HFFc6 (cell line): ENCODE measurements at regions not wholly inside any gene's neighbourhood (a gene's known extent, or its start where the extent isn't known, plus 50 kb on each side); places are given as distances from the start of the nearest gene placed in this dataset.

Experiments
- DNase-seq: peaks from one replicate; pipeline ENCODE4 v3.0.0-alpha.2; 2018
- H3K27ac Mint-ChIP-seq: 2 replicates; pipeline ENCODE4 v1.8.0; 2020; ENCODE audit warnings: mild to moderate bottlenecking, mixed read lengths
- H3K27me3 Mint-ChIP-seq: 2 replicates; pipeline ENCODE4 v1.8.0; 2021; ENCODE audit warnings: mild to moderate bottlenecking, moderate library complexity, mixed read lengths; ENCODE audit not compliant: insufficient read depth
- H3K36me3 Mint-ChIP-seq: 2 replicates; pipeline ENCODE4 v1.8.0; 2021; ENCODE audit warnings: low read depth, mixed read lengths
- H3K4me1 Mint-ChIP-seq: 2 replicates; pipeline ENCODE4 v1.8.0; 2020; ENCODE audit warnings: low read depth, mixed read lengths
- H3K4me3 Mint-ChIP-seq: 2 replicates; pipeline ENCODE4 v1.8.0; 2020; ENCODE audit warnings: mild to moderate bottlenecking, moderate library complexity, mixed read lengths
- H3K9me3 Mint-ChIP-seq: 2 replicates; pipeline ENCODE4 v1.8.0; 2020; ENCODE audit warnings: mild to moderate bottlenecking, mixed read lengths
- TF ChIP-seq, protein P1 (sequence below): fragments of 200-600 bp; sonication (generic); IDR thresholded peaks from 2 replicates; pipeline ENCODE4 v1.5.0; 2021; ENCODE audit warnings: antibody characterized with exemption, mild to moderate bottlenecking

DNA sequence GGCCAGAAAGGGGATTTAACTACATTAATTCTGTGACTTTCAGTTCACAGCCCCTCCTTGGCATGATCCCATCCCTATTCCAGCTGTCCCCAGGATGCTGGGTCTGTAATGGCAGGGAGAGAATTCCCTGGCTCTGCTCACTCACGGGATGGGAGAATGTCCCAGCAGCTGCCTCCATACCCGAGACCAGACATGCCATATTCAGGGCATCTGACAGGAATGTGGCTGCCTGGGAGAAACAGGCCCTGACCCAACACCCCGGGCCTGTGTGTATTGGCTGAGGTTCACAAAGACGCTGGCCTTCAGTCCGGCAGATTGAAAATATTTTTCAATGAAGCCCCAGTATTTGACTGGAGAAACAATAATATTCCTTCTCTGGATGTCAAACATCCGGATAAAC is 83.6 kb upstream of the SMAD3 start:
- Mint-ChIP-seq H3K4me3 (no peak overlapping the region), H3K27me3 (peaks cover 31% of the 10 kb centered on the region), H3K36me3 (peaks cover 15% of the 10 kb centered on the region; the same call in 1 of the 2 replicates), H3K9me3 (peaks cover 12% of the 10 kb centered on the region), H3K27ac (no peak overlapping the region), H3K4me1 (peaks cover 12% of the 10 kb centered on the region)
- DNase-seq, result no peak
- TF ChIP-seq, protein P1, sequence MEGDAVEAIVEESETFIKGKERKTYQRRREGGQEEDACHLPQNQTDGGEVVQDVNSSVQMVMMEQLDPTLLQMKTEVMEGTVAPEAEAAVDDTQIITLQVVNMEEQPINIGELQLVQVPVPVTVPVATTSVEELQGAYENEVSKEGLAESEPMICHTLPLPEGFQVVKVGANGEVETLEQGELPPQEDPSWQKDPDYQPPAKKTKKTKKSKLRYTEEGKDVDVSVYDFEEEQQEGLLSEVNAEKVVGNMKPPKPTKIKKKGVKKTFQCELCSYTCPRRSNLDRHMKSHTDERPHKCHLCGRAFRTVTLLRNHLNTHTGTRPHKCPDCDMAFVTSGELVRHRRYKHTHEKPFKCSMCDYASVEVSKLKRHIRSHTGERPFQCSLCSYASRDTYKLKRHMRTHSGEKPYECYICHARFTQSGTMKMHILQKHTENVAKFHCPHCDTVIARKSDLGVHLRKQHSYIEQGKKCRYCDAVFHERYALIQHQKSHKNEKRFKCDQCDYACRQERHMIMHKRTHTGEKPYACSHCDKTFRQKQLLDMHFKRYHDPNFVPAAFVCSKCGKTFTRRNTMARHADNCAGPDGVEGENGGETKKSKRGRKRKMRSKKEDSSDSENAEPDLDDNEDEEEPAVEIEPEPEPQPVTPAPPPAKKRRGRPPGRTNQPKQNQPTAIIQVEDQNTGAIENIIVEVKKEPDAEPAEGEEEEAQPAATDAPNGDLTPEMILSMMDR, result no peak

DNA sequence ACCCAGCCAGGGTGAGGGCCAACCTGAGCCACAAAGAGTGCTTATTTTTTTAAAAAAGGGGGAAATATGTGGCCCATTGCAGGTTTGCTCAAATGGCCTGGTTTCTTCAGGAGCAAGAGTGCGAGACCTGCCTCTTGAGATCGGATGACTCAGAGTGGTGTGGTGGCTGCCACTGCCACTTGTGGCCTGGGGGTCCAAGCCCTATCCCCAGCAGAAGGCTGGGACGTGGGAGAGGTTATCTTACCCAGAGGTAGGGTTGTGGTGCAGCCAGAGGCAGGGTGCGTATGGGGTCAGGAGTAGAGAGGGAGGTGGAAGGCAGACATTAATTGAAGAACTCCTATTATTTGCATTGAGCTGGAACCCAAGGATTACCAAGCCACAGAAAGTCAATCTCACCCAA is 83.2 kb upstream of the SMAD3 start:
- peaks cover 15% of the 10 kb centered on the region; the same call in 1 of the 2 replicates for H3K36me3 Mint-ChIP-seq
- H3K27me3 Mint-ChIP-seq, result peaks cover 36% of the 10 kb centered on the region
- peaks cover 12% of the 10 kb centered on the region for H3K4me1 Mint-ChIP-seq
- no peak overlapping the region for H3K27ac Mint-ChIP-seq
- TF ChIP-seq, protein P1, result no peak
- peaks cover 12% of the 10 kb centered on the region for H3K9me3 Mint-ChIP-seq
- no peak for DNase-seq
- no peak overlapping the region for H3K4me3 Mint-ChIP-seq

DNA sequence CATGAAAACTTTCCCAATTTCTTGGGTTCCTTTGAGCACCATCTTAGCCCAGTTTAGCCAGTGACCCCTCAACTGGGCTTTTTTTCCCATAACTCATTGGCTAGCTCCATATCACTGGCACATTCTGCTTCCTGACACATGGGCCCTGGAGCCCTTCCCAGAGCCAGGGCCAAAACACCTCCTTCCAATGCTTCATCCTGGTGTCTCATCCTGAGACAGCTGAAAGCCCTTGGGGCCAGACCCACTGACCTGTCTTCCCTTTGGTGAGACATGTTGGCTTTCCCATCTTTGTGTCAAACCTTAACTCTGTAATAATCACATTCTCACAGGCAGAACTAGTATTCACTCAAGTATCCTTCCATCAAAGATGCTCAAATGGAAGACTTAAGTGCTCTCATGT is 82.6 kb upstream of the SMAD3 start:
- DNase-seq, result no peak
- Mint-ChIP-seq H3K9me3 (peaks cover 12% of the 10 kb centered on the region), H3K36me3 (peaks cover 15% of the 10 kb centered on the region; the same call in 1 of the 2 replicates), H3K27me3 (peaks cover 35% of the 10 kb centered on the region), H3K4me3 (no peak overlapping the region), H3K27ac (no peak overlapping the region), H3K4me1 (peaks cover 12% of the 10 kb centered on the region)
- TF ChIP-seq, protein P1, result no peak

DNA sequence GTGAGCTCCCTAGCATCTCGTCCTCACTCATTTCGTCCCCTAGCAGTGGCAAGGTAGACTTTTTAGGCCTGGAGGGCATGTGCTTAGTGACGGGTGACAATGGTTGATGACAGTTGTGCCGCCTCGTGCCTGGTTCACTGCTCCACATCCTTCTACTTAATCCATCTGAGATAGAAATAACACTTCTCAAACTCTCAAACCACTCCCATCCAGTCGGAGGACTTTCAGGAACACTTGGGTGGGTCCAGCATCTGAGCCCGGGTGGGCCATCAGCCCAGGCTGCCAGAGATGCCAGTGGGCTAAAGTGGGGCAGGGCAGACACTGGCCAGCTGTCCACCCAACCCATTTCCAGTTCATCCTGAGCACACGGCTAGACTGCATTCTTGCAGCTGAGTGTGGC is 79.7 kb upstream of the SMAD3 start:
- H3K27me3 Mint-ChIP-seq, result peaks cover 46% of the 10 kb centered on the region
- TF ChIP-seq, protein P1, result no peak
- peaks cover 12% of the 10 kb centered on the region for H3K4me1 Mint-ChIP-seq
- no peak overlapping the region for H3K27ac Mint-ChIP-seq
- peaks cover 23% of the 10 kb centered on the region for H3K36me3 Mint-ChIP-seq
- no peak overlapping the region for H3K4me3 Mint-ChIP-seq
- DNase-seq, result no peak
- peaks cover 20% of the 10 kb centered on the region for H3K9me3 Mint-ChIP-seq

DNA sequence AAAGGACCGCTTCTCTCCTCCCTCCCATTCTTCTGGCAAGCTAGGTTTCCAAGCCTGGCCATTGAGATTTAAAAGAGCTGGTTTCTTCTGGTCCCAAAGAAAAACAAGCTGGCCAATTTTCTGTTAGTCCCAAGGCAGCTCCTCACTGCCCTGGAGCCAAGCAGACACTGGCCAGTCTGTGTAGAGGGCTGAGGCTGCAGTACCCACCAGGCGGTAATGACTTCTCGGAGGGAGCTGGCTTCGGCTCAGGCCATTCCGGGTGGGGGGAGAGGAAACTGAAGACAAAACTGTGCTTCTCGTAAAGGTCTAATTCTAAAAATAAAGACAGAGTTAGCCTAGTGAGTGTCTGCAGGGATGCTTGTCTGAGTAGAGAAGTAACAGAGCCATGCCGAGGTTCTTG is 78.5 kb upstream of the SMAD3 start:
- DNase-seq, result no peak
- TF ChIP-seq, protein P1, result no peak
- Mint-ChIP-seq H3K27ac (no peak overlapping the region), H3K4me1 (peaks cover 12% of the 10 kb centered on the region), H3K4me3 (no peak overlapping the region), H3K36me3 (peaks cover 23% of the 10 kb centered on the region), H3K9me3 (peaks cover 20% of the 10 kb centered on the region), H3K27me3 (peaks cover 49% of the 10 kb centered on the region)

DNA sequence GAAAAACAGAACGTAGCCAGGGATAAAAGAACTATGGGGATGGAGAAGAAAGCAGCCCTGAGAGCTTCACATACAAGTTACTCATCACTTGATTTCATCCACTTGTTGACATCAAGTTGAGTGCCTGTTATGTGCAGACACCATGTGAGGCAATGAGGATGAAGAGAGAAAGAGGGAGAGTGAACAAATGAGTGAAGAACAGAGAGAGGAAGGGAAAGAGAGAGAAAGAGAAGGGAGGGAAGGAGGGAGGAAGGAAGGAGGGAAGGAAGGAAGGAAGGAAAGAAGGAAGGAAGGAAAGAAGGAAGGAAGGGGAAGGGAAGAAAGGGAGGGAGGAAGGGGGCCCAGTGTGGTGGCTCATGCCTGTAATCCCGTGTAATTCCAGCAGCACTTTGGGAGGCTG is 72.3 kb upstream of the SMAD3 start:
- Mint-ChIP-seq H3K27ac (no peak overlapping the region), H3K27me3 (peaks cover 18% of the 10 kb centered on the region), H3K4me1 (peaks cover 13% of the 10 kb centered on the region), H3K9me3 (peaks cover 9% of the 10 kb centered on the region), H3K36me3 (peaks cover 9% of the 10 kb centered on the region), H3K4me3 (no peak overlapping the region)
- DNase-seq, result no peak
- TF ChIP-seq, protein P1, result no peak
